Amniotic epithelial cell (primary cell): ENCODE measurements at regions not wholly inside any gene's neighbourhood (a gene's known extent, or its start where the extent isn't known, plus 50 kb on each side); places are given as distances from the start of the nearest gene placed in this dataset.
A peak's percentile ranks its signal among the peaks of the same experiment; 100 is the strongest.

ENCODE experiments used
- DNase-seq: peaks from one replicate; pipeline ENCODE4 v3.0.0-alpha.2; 2010; ENCODE audit warnings: low read depth

DNA sequence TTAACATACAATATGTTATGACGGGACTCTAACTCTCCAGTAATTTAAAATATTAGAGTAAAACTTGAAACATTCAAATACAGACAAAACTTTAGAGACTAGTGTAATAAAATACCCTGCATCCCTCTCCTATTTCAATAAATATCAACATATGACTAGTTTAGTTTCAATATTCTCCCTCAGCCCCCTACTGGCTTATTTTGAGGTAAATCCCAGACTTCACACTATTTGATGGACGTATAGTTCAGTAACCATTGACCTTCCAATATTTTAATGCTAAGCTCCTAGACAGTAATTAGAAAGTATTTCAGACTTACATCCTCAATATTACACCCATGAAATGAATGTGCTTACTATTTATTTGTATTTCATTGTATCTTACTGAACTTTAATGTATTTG is 180.7 kb upstream of the STARD13 start:
- DNase-seq = no peak

DNA sequence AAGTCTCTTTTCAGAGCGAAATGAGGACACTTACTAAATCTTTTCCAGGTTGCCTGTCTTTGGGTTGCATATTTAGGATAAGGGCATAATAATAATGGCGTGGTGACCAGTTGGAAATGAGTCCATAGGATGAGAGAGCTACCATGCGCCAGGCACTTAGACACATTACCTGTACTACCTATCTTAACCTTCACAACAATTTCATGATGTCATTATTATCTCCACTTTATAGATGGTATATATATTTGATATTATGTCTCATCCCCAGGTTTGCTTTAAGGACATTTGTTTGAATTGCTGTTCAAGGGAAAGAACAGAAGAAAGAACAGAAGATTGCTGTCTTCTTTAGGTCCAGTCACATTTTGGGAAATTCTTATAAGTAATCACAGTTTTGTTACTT is 182.0 kb upstream of the STARD13 start:
- DNase-seq = no peak

DNA sequence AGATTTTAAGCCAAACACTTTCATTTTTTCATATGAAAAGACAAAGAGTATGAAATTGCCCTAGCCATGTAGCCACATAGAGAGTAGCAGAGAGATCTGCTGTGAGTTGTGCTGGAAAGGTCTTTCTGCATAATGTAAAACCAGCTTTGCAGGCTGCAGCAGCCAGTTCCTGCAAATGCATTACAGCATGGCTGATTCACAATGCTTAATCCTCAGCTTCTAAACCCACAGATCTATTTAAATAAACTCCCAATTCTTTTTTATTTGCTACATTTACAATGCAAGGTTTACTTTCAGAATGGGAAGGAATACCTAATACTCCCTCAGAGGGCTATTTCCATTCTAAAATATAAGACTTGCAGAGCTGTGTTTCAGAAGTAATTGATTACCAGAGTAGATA is 185.6 kb upstream of the STARD13 start:
- peak; percentile 9 for DNase-seq

DNA sequence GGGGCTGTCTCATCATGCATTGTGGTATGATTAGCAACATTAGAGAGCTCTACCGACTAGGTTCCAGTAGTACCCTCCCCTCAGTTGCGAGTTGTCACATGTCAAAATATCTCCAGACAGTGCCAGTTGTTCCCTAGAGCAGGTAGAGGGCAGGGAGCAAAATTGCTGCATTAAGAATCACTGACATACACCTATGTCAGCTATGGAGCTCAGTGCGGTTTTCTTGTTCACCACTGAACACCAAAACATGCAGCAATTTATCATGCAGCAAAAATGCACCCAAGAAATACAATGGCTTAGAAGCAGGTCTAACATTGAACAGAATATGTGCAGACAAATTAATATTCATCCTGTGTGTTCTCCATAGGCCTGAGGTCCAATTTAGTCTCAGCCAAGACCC is 186.9 kb upstream of the STARD13 start:
- no peak for DNase-seq

DNA sequence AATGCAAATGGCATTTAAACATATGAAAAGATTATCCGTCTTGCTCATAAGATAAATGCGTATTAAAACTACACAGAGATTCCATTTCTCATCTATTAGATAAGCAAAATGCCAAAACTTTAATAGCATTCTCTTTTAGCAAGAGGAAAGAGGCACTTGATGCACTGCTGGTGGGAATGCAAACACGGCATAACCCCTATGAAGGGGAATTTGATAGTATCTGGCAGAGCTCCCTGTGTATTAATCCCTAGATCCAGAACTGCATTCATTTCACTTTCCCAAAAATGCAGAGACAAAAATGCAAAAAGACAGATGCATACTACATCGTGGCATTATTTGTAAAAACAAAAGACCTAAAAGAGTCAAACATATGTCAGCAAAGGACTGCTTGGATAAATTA is 193.6 kb upstream of the STARD13 start:
- DNase-seq = no peak

DNA sequence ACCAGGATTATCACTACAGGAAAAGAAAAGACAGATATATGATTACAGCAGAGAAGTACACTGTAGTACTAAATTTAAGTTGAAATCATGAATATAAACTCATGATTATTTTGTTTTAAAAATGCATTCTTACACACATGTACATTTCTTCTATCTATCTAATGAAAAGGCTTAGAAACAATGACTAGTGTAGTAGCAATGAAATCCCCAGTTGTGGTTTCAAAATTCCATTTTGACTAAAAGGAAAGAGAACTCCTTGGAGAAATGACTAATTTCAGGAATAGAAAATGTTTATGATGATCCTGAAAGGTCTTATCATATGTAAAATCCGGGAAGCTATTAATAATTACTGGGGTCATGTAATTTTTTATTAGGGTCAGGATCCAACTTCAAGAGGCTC is 195.0 kb upstream of the STARD13 start:
- peak; percentile 21 for DNase-seq

DNA sequence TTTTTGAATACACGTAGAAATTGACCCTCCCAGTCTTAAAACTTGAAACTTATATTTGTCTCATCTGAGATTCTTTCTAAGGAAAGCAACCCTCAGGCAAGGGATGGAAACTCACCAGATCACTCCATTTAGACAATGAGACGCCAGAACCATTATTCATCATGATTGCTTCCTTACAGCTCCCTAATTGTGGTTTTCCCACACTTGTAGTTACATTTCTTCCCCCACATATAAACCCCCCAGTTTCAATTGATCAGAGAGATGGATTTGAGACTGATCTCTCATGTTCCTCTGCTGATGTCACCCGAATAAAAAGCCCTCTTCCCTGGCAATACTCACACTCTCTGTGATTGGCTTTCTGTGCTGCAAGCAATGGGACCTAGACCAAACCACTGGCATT is 197.9 kb upstream of the STARD13 start:
- DNase-seq = peak; percentile 6

DNA sequence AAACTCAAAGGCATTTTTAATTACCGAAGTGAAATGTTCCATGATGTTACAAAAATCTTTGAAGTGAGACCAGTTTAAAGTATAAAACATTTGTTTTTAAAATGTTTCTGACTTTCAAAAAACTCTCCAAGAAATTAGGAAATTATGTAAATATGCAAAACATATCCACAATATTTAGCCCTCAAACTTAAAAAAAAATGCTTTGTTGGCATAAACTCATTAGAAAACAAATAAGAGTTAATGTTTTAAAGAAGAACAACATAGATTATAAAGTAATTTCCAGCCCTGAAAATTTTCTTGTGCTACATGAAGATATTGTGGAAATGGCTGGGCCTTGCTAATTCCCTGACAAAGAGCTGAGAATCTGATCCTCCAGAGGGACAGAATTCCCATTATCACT is 199.7 kb upstream of the STARD13 start:
- no peak for DNase-seq

DNA sequence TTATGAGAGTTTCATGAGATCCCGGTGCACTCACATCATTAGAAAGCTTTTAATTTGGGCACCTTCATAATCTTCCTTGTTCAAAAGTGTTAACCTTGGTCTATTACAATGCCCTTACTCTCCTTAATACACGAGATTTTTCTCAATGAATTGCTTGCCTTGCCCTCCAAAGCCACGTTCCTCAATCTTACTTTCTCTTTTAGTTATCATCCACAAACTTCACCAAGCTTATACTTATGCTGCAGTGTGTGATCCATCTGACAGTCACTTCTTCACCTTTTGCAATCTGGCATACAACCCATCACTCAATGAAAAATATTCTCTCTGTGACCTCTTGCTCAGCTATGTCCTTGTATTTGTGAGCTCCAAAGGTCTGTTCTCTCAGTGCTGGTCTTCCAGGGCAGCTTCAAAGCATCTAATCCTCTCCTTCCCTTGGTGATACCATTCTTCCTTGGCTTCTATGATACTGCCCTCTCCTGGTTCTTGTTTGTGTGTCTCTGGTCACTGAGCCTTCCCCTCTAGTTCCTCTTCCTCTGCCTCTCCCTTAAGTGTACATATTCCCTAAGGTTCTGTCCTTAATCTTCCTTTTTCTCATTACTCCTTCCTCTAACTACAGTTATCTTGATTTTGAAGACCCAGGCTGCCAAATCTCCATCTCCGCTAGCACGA is 202.2 kb upstream of the STARD13 start:
- DNase-seq = peak; percentile 62

DNA sequence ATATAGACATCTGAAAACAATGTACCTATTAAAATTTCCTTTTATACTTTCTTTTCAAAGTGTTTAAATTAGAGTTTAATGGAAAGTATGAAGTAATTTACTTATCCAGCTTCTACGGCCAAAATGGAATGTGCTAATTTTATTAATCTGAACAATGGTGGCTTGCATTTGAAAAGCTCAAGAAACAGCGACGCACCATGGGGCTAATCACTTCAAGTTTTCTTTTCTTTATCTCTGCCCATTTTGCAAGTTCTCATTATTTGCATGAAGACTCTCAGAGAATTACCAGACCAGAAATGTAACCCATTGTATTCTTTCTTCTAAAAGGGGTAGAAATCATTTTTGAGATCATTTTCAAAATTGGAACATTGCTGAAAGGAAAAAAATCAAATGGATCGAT is 204.0 kb upstream of the STARD13 start:
- no peak for DNase-seq

DNA sequence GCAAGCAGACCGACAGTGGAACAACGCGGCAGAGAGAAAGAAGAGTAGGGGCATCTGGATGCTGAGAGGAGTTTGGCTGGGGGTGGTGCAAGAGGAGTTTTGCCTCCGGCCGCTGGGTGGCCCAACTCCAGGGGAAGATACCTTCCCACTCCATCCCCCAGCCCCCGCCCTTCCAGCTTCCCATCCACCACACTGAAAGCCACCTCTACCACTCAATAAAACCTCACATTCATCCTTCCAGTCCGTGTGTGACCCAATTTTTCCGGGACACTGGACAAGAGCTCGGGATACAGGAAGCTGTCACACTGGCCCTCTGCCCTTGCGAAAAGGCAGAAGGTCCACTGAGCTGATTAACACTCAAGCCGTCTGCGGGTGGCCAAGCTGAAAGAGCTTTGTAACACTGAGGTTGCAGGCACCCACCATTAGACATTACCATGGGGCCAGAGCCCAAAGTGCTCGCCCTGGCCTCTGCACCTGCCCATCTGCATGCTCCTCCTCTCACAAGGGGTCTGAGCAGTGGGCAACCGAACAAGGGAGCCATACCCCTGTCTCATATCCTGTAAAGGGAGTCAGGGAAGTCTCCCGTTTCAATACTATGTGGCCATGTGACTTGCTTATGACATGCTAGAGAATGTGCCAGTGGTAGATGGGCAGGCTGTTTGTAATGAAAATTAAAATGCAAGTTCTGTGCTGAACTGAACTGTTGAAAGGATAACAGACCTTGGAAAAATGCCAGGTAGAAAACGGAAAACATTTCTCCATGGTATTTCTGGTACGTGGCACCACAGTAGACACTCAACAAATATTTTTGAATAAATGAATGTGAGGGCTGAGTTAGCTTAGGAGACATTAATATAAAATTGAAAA is 205.1 kb upstream of the STARD13 start:
- peak; percentile 40 for DNase-seq

DNA sequence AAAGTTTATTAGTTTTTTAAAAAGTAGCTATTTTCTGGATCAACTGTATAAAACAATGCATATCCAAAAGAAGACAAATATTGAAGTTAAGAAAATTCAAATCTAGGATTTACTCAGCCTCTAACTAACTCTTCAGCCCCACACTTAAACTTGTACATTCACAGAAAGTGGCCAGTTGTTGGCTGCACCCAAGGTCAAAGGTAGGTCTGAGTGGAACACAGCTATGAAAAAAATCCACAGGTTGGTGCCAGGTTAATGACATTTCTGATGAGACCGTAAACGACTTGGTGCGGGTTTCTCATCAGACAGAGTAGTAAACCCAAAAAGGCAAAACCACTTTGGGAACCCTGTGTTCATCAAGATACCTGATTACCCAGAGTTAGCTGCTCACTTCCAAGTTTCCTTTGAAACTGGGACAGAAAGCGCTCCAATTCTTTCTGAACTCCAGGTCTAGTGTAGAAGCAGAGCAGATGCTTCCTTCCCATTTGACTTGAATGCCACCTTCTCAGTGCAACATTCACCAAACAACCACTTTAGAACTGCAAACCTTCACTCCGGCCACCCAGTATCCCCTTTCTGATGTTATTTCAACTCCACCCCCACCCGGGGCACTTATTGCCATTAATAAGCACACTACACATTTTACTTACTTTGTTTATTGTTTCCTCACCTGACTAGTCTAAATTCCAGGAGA is 208.3 kb upstream of the STARD13 start:
- no peak for DNase-seq

DNA sequence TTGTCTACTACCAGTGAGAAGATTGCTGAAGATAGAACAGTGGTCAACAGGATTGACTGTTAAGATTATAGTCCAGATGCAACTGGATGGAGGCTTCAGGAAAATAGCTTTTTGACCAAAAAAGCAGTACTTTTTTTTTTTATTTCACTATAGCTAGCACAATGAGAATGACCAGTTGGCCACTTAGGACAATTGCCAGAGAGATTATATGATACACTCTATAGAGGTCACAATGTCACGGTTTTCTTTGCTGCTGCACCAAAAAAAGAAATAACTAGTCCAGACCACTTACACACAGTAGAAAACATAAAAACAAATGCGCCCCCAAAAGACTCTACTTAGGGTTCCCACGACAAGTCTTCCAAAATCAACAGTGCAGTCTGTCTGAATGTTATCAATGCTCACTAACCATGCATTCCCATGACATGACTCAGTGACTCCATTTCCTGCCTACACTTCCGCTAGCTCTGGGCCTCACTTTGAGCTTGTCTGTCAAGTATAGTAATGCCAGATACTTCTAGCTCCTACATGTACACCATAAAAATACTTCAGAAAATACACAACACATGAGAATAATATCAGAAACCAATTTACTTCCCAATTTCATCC is 209.1 kb upstream of the STARD13 start:
- peak; percentile 90 for DNase-seq

DNA sequence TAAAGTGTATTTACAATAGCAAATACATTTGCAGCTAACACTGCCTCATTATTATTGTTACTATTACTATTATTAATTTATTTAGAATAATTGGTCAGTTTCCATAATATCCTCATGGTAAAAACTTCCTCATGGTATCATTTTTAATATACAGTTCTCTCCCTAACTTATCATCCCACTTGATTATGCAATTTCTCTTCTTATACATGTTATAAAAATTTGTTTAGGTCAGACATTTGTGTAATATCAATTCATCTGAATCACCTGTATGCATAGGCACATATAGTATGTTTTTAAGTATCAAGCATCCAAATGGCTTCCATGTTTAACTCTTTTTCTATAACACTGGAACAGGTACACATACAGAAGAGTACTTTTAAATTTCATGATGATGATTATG is 210.8 kb upstream of the STARD13 start:
- DNase-seq = no peak

DNA sequence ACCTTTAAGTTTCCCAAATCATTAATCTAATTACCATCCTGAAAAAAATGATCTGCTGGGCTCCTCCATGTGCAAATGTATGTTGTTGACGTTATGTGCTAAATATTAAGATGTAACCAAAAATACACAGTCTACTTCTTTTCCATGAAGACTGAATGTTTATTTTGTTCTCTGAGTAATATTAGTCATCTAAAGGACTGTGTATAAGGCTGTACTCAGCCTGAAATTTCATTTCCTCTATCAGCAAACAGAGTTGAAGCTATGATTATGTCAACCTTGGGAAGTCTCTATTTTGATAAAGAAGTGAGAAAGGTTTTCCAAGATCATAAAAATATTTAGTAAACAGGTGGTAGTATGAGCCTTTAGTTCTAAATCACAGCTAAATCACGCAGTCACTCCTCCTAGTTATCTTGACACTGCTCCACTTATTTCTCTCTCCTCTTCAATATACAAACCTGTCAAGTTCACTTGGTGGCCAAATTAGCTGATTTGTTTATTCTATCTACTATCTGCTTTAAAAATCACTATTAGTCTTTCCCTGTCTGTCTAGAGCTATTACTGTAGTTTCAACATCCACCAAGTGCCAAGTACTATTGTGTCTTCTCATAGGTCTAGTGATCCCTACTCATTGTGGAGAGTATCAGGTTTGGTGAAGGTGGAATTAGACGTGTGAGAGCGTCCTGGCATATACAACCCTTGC is 211.7 kb upstream of the STARD13 start:
- DNase-seq = peak; percentile 38

DNA sequence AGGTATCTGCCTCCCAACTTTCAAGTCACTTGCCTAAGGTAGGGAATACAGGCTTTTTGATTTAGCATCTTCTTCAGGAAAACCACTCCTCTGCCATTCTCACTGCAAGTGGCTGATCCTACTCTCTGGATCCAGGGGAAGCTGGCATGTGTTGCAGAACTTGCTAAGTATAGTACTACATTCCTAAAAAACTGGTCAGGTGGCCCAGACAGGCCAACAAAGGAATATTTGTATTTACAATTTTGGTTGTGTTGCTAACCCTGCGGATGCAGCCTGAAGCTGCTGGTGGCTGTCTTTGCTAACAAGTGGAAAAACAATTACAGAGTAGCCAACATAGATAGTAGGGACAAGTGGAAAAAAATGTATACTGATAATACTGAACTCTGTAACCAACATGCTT is 222.5 kb upstream of the STARD13 start:
- no peak for DNase-seq

DNA sequence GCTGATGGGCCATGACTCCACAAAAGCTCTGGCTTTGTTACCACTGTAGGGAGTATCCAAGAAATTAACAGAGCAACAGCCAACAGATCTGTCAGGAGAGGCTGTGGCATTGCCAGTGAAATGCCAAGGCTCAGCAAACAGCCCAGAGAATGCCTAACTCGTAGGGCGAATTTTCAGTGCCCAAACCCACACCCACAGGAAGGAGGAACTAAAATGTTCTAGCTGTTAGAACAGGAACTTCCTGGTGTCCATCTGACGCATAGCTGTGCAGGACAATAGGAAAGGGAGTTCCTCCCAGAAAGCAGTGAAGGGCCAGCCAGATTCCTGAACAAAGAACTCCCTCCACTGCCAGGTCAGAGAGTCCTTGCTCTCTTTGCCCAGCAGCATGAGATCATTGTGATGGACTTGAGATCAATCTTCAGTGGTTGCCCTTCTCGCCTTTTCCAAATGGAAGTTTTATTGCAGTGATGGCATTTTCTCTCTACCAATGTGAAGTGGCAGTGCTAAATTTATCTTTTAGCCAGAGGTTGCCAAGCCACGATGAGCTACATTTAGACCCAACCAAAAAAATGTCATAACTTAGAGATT is 224.2 kb upstream of the STARD13 start:
- no peak for DNase-seq

DNA sequence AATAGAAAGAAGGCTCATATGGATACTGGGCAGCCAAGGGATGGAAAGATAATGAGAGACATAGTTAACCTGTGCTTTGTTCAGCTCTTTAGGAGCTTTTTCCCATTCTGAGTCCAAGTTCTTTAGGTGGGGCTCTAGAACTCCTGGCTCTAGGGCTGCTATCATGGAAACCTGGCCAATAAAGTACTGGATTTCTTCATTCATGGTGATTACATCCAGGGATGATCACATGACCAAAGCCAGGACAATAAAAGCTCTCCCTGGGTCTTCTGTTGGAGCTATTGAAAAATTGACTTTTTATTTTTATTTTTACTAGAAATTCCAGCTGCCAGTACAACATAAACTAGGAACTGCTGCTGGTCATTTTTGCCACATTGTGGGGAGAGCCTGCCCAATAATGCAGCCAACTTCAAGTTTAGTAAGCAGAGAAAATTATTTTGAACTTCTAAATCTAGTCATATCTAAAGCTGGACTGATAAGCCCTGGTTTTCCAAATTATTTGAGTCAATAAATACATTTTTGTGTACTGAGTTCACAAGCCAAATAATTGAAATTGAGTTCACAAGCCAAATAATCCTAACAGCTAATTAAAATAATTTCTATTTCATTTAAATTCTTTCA is 224.9 kb upstream of the STARD13 start:
- DNase-seq = no peak

DNA sequence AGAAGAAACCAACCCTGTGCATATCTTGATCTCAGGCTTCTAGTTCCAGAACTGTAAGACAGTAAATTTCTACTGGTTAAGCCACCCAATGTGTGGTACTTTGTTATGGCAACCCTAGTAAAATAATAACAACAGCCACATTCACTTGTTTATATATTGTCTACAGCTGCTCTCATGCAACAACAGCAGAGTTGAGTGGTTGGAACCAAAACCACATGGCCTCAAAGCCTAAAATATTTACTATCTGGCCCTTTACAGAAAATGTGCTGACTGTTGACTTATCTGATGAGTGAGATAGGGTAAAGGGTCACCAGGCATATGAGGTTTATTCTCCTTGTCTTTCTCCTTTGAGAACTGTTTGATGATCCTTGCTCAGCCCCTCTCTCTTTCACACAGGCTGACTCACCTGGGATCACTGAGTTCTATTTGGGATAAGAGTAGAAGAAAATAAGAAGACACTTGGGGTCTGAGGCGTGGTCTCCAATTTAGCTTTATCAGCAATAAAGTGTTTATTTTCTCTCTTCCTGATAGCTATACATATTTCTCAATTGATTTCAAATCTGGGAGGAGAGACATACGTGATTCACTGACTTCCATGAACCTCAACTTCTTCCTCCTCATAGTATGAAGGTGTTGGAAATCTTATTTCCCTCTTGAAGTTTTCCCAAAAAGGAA is 227.5 kb upstream of the STARD13 start:
- DNase-seq = peak; percentile 25

DNA sequence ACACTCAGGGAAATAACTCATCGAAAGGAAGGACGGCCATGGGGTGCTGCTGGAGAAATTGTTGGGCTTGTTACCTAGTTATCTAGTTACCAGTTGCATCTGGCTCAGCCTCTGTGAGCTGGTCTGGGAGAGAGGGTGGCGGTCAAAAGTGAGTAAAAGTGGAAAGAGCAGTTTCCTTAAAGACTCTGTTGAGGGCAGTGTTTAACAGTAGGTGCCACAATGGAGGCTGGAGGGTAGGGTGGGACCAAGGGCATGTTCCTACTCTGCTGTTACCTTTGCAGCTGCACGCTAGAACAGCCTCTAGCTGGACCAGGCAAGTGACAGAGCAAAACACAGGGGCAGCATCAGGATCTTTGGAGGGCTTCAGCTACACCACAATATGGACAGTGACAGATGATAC is 228.8 kb upstream of the STARD13 start:
- DNase-seq = no peak

DNA sequence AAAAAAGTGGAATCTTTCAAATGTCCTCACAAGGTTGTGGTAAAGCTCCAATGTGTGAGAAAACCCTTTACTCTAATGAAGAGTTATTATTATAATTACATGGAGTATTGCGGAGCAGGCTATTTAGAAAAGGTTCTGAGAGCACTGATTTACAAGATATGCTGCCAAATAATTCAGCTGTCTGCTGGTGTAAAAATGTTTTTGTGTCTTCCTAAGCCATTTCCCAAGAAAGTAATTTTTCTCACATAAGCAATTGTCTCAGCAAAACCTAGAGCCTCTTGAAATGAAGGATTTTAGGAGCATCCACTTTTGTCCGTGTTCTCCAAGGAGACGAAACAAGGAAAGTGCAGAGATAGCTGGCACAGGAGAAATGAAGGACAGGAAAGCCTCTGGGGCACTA is 229.6 kb upstream of the STARD13 start:
- DNase-seq = no peak
